Activated CD8-positive, alpha-beta memory T cell treated with anti-CD3 and anti-CD28 coated beads for 1 hour (primary cell): ENCODE measurements at regions not wholly inside any gene's neighbourhood (a gene's known extent, or its start where the extent isn't known, plus 50 kb on each side); places are given as distances from the start of the nearest gene placed in this dataset.

Source experiments
- DNase-seq, 2 donors: peaks; one replicate each; pipeline ENCODE4 v3.0.0-alpha.2; 2020; ENCODE audit warnings: low read depth in 1 of 2; ENCODE audit errors: extremely low read depth in 1 of 2

DNA sequence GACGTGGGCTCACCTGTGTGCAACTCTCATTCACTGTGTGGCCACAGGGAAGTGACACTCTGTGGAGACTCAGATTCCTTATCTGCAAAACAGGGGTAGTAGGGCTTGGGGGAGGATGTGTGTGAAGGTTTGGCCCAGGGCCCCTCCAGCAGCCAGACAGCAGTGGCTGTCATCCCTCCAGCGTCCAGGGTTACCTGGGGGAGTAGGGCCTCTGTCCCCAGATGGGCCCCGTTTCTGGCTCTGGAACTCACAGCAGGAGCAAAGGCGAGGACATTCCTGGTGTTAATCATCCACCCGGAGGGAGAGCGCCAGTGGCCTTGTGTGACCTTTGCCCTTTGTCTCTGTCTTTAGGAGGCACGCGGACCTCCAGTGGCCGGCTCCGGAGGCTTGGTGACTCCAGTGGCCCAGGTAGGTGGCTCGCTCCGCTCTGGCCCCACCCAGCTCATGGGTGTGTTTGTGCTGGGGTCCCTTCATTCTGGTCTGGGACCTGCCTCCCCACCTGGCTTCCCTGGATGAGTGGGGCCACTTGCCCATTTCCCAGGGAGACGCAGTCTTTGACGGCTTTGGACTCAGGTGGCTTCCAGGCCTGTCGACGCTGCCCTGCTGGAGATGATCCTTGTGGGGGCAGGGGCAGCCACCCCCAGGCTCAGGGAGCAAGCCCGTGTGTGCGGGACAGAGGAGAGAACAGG, 166.2 kb downstream of the SEC14L1 start:
- no peak for DNase-seq

DNA sequence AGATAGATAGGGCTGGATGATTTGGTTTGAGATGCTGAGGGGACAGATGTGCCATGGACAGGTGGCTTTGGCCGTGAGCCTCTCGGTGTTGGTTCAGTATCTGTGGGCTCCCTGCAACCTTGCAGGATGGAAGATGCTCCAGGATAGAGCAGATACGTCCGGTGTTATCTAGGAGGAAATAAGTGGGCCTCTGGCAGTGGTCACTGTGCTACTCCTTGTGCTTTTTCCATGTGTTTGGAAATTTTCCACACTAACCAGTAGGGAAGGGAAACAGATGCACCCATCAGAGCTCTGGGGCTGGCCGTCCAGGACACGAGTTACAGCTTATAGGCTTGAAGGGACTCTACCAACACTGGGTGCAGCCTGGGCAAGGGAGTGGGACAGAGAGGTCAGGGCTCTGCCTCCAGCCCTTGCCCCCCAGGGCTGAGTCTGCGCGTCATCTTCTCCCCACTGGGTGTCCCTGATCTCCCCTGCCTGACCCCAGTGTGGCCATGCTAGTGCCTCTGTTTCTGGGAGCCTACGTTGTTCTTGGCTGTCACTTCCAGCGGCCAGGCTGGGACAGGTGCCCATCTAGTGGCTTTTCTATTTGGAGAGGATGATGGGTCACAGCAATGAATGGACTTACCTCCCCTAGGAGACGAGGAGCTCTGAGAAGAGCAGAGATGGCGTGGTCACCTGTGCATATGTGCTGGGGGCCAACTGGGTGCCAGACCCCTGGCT, 166.9 kb downstream of the SEC14L1 start:
- DNase-seq, result no peak

DNA sequence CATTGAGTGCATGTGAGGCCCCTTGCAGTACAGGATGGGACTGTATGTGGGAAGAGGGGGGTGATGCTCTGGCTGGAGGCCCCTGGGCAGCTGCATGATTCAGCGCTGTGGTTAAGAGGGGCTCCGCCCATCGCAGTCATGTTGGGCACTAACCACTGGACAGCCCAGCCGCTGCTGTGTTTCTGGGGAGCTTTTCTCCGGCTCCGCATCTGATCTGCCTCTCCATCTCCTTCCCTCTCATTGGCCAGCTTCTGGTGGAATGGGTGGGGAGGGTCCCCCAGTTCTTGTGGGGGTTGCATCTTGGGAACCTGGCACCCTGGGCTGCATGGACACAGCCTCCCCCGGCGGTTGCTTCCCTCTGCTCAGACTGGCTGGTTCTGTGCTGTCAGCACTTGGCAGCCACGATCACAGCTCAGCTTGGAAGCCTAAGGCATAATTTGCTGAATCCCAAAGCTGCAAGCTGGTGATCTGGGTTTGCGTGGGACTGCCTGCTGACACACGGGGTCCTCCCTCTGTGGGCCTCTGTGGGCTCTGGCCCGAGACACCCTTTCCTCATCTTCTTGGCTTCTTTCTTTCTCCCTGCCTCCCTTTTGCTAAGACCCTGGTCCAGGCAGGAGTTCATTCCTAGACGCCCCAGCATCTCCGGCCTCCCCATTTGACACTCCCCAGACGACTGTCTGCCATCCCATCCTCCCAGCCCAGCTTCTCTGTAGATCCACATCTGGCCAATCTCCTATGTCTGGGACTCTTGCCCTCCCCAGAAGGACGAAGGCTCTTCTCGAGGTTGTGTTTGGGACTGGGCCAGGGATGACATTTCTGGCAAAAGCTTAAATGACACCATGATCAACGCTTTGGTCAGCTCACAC, 168.3 kb downstream of the SEC14L1 start:
- no peak for DNase-seq

DNA sequence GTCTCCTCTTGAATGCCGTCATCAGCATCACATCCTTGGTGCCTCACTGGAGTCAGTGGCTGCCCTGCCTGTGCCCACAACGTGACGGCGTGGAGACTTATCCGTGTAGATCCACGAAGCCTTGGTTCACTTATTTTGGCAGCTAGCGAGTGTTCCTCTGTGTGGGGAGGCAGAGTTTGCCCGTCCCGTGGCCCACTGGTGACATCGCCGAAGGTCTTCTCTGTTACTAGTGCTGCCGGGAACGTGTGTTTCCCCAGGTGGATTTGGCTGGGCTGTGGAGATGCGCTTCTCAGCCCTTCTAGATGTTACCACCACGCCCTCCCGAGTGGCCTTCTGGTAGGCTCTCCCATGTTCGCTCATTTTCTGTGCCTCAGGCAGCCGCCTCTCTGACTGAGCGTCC, 169.6 kb downstream of the SEC14L1 start:
- no peak for DNase-seq

DNA sequence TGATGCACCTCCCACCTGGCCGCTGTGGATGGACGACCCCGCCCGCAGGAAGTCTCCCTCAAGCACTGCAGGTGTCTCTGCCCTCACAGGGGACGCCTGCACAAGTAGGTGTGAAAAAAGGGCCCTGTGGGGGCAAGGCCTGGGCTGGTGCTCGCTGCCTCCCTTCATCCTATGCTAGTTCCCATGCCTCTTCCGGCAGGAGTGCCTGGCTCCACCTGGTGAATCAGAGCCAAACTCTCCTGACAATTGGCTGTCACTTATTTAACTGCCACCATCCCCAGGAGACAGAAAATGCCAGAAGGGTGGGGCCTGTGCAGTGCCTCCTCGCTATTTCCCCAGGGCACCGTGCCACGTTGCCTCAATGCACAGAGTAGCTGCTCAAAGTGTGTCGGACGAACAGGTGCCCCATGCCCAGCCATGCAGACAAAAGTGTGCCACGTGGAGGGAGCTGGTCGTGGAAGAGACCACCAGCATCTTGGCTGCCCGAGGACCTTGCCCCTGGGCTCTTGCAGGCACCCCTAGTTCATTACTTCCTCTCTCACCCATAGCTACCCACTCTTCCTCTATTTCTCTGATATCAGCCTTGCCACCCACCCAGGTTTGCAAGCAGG, 170.7 kb downstream of the SEC14L1 start:
- DNase-seq, result no peak

DNA sequence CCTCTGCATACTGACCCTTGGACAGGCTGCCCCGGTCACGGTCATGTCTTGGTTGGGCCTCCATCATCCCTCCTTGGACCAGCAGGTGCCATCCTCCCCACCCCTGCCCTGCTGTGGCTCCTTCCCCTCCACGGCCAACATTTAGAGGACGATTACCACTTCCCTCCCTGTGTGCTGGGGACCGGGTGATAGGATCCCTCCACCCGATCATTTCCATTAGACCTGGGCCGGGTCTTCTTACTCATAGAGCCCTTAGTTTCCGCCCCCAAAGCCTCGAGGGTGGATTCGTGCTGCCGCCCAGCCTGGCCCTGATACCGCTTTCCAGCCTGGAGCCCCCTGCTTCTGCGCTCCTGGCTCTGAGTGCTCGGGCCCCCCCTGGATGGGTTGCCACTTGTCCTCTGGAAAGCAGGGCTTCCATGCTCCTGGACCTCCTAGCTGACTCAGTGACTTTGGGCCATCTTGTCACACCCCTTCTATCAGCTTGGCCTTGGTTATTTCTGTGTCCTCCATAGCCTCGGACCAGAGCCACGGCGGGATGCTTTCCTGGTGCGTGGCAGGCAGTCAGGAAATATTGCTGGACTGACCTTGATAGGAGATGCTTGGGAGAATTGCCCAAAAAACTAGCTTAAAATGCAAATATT, 171.4 kb downstream of the SEC14L1 start:
- DNase-seq, result no peak

GRCh38 chr17:77312786-77313599, 172.2 kb downstream of the SEC14L1 start:
- DNase-seq, result no peak

- DNase-seq, result no peak
These were observed 173.1 kb downstream of the SEC14L1 start for GRCh38 chr17:77313831-77314230.

GRCh38 chr17:77314601-77315000, 173.8 kb downstream of the SEC14L1 start:
- DNase-seq, result no peak

DNA sequence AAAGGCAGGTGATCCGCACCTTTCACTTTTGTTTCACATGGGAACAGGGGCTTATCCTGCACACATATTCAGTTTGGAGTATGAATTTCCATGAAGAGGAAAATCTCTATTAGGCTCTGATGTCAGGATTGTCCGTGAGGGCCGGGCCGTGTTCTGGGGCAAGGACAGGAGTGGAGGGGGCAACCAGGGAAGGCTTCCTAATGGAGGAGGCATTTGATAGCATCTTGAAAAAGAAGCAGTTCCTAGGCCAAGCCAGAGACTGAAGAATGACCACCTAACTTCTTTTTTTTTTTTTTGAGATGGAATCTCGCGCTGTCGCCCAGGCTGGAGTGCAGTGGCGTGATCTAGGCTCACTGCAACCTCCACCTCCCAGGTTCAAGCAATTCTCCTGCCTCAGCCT, 174.2 kb downstream of the SEC14L1 start:
- DNase-seq, result no peak

GRCh38 chr17:77315551-77316190, 174.9 kb downstream of the SEC14L1 start:
- no peak for DNase-seq

- DNase-seq, result no peak
These were observed 175.4 kb downstream of the SEC14L1 start for GRCh38 chr17:77316191-77316641.

DNA sequence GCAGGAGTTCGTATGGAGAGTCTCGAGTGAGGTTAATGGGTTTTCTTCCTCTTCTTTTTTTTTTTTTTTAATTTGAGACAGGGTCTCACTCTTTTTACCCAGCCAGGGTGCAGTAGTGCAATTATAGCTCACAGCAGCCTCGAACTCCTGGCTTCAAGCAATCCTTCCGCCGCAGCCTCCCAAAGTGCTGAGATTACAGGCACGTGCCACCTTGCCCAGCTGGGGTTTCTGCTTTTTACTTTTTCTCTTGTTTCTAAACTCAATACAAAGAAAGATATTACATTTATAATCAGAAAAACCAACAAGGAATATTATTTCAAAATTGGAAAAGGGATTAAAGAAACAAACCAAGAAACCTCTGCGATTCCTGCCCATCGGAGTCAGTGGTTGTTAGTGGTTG, 175.9 kb downstream of the SEC14L1 start:
- no peak for DNase-seq

- no peak for DNase-seq
These were observed 176.5 kb downstream of the SEC14L1 start for GRCh38 chr17:77317091-77317750.

DNA sequence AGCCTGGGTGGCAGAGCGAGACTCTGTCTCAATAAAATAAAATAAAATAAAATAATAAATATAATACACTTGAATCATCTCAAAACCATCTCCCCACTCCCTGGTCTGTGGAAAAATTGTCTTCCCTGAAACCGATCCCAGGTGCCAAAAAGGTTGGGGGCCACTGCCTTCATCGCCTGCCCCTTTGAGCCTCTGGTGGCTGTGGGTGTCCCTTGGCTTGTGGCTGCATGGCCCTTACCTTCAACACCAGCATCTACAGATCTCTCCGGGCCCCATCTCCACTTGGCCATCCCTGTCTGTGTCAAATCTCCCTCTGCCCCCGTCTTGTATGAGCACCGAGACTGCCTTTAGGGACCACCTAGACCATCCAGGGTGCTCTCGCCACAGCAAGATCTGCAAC, 177.3 kb downstream of the SEC14L1 start:
- DNase-seq, result no peak

DNA sequence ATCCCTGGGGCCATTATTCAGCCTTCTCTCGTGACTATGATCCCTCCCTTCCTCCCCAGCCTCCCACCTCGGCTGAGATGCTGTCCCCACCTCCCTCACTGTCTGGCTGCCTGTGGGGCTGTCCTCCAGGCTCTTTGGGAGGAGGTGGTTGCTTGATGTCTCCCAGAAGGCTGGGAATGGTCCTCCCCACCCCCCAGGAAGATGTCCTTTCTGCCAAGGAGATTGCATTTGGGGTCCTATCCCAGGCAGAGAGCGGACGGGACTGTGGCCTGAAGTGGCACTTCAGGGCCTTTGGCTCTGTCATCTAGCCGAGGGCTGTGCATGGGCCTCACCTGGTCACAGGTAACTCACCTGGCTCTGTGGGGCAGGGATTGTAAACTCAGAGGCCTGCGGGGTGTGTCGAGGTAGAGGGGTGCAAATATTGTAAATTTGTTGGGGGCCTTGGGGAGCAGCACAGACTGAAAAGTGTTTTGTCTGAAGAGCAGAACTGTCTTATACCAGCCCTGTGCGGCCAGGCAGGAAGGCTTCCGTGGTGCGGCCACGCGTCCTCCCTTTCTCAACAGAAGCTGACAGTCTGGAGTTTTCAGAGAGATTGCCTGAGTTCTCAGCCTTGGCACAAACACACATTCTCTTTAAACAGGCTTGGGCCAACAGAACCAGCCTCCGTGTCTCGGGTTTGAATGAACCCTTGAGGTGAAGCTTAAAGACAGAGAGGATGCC, 177.9 kb downstream of the SEC14L1 start:
- DNase-seq, result no peak

DNA sequence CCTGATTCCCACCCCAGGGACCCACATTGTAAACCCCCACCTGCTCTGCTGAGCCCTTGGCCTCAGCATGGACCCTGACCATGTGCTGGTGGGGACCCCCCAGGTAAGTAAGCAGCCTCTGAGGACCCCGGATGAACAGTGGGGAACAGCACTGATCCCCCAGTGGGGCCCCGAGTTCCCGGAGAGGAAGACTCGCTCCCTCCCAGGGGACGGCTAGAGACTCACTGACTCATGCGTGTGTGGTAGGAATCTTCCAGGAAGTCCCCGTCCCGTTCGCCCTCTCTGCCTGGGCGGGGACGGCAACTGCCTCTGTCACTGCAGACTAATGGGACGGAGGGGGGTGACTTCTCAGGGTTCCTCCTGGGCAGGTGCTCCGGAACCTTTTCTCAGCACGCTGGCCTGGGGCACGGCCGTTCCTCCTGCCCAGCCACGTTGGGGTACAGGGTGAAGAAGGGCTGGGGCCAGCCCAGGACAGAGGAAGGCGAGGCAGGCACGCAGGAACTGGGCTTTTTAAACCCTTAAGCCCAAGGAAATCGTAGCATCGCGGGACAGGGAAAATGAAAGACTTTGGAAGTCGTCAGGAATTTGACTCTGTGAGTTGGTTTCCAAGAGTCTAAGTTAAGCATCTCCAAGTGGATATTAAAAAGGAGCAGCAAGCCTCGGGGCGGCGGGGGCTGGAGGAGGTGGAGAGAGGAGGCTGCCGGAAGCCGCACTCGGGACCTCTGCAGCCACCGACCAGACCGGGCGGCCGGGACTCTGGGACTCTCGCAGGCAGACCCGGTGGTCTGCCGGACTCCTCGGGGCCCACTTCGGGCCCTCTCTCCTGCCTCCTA, 178.7 kb downstream of the SEC14L1 start:
- DNase-seq, result peak in 1 of 2 donors; percentile 37
